GM12864 (cell line): ENCODE measurements at regions not wholly inside any gene's neighbourhood (a gene's known extent, or its start where the extent isn't known, plus 50 kb on each side); places are given as distances from the start of the nearest gene placed in this dataset.

Experiments
- DNase-seq: peaks from one replicate; pipeline ENCODE4 v3.0.0-alpha.2; 2011; ENCODE audit warnings: low read depth
- H3K4me3 ChIP-seq: 2 replicates; pipeline ENCODE4 v1.5.1; 2011; ENCODE audit warnings: mild to moderate bottlenecking, low read depth, low read length, control low read depth
- TF ChIP-seq, protein P1 (sequence below): IDR thresholded peaks from 2 replicates; pipeline ENCODE4 v1.5.1; 2011; ENCODE audit warnings: low read depth, mild to moderate bottlenecking, moderate library complexity, low read length, control low read depth, inconsistent platforms; ENCODE audit errors: missing control alignments

DNA sequence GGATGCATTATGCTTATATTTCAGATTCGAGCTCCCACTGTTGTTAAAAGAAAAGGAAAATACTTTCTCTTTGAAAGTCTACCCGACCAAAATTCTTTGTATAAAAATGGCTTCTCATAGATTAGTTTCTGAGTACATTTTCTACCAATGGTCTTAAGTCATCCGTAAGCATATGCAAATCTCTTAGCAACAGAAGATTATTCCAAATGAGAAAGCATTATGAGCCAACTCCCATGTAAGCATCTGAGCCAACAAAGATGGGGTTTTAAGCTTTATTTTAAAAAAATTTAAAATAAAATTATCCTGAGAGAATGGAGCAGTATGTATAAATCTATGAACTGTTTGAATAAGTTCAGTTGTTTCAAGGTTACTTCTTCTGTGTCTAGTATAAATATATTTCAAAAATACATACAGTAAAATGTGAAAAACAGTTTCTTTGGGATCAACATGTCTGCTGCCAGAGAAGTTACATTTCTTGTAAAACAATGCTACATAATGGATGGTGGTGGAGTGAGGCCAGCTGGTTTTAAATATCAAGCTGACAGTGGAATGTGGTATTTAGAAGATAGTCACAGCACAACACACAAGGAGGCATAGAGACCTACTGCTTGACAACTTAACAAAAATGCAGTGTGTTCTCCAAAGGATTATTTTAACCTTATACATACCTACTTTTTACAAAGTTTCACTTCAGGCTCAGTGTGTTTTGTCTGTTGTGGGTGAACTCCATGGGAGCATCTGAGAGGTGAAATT, 199.5 kb upstream of the DIPK2B start:
- no peak overlapping the region for H3K4me3 ChIP-seq
- TF ChIP-seq, protein P1, sequence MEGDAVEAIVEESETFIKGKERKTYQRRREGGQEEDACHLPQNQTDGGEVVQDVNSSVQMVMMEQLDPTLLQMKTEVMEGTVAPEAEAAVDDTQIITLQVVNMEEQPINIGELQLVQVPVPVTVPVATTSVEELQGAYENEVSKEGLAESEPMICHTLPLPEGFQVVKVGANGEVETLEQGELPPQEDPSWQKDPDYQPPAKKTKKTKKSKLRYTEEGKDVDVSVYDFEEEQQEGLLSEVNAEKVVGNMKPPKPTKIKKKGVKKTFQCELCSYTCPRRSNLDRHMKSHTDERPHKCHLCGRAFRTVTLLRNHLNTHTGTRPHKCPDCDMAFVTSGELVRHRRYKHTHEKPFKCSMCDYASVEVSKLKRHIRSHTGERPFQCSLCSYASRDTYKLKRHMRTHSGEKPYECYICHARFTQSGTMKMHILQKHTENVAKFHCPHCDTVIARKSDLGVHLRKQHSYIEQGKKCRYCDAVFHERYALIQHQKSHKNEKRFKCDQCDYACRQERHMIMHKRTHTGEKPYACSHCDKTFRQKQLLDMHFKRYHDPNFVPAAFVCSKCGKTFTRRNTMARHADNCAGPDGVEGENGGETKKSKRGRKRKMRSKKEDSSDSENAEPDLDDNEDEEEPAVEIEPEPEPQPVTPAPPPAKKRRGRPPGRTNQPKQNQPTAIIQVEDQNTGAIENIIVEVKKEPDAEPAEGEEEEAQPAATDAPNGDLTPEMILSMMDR = no peak
- DNase-seq = no peak

DNA sequence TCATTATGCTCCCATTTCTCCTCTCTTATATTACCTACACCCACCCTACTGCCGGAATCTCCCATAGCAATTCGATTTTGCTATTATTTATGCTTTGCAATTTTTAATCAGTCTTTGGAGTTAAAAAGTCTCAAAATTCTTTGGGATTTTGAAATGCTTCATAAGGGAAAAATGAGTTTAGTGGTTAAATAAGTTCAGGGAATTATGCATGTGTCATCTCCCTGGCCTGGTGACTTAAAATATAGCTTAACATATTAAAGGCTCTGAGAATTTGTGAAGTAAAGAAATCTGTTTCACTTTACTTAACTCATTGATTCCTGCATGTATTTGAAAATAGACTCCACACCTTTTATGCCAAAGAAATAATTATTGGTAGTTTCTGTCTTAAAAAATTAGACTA, 185.1 kb upstream of the DIPK2B start:
- TF ChIP-seq, protein P1 = no peak
- H3K4me3 ChIP-seq = no peak overlapping the region
- no peak for DNase-seq

DNA sequence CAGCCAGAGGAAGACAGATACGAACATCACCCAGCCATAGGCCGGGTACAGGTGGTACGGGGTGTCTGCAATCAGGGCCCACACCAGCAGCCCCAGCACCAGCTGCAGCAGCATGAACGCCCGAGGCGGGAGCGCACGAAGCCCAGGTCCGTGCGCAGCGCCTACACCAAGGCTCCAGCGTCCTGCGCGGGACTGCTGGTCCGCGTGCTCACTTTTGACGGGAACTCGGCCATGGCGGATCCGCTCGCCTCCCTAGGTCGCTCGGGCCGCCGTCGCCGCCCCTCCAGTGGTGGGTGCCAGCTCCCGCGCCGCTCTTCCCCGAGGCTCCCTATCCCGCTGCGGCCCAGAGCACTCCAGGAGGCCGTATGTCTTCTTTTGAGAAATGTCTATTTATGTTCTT, 181.2 kb upstream of the DIPK2B start:
- no peak for DNase-seq
- TF ChIP-seq, protein P1 = no peak
- no peak overlapping the region for H3K4me3 ChIP-seq

DNA sequence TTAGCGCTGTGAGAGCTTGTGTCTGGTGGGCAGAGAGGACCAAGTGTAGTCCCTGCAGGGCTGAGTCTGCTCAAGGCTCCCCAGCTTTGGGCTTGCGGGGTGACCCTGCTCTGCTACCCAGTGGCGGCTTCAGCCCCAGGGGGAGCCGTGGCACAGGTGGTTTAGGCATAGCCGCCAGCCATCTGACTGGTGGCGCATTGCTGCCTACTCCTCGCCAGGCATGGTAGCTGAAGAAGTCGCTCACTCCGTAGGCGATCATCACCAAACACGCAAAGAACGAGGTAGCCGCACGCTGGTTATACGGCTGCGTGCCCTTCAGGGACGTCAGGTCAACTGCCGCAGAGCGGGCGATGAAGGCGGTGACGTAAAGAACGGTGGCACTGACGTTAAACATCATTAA, 180.7 kb upstream of the DIPK2B start:
- TF ChIP-seq, protein P1 = no peak
- DNase-seq = no peak
- no peak overlapping the region for H3K4me3 ChIP-seq

DNA sequence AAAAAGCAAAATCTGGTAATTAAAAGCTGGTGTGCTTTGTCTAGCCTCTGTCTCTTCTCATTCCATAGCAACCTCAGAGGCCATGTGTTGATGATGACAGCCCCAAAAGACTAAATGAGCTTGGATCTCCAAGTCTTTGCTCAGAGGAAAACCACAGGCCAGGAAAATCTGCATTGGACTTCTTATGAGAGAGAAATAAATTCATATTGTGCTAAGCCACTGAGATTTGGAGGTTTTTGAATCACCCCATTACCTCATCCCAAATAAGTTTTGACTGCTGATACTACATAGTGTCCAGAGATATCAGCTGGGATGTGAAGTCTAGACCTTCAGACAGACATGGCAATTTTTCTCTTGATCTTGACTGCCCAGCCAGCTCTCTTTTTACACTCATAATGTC, 178.6 kb upstream of the DIPK2B start:
- H3K4me3 ChIP-seq = no peak overlapping the region
- TF ChIP-seq, protein P1 = no peak
- no peak for DNase-seq

DNA sequence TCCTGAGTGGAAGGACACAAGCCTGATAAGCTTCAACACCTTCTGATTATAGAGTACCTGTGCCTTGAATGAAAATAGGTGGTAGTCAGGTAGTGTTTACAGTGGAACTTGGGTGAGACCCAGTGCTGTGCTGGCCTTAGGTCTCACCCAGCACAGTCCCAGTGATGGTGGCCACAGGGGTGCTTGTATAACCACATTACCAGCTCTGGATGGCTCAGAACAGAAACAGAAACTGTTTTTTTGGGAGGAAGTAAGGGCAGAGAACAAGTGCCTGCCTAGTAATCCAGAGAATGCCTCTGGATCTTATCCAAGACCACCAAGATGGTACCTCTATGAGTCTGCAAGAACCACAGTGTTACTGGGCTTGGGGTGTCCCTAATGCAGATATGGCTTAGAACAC, 171.5 kb upstream of the DIPK2B start:
- TF ChIP-seq, protein P1 = no peak
- no peak for DNase-seq

DNA sequence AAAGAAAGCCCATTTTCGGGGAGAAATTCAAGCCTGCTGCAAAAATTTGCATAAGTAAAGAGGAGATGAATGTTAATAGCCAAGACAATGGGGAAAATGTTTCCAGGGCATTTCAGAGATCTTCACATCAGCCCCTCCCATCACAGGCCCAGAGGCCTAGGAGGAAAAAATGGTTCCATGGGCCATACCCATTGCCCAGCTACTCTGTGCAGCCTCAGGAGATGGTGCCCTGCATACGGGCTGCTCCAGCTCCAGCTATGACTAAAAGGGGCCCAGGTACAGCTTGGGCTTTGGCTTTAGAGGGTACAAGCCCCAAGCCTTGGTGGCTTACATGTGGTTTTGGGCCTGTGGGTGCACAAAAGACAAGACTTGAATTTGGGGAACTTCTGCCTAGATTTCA, 168.0 kb upstream of the DIPK2B start:
- TF ChIP-seq, protein P1 = no peak
- no peak for DNase-seq
- H3K4me3 ChIP-seq = no peak overlapping the region

More for the DNA sequence above, 171.5 kb upstream of the DIPK2B start:
- H3K4me3 ChIP-seq = no peak overlapping the region
